ENCODE measurements at regions not wholly inside any gene's neighbourhood (a gene's known extent, or its start where the extent isn't known, plus 50 kb on each side); places are given as distances from the start of the nearest gene placed in this dataset.

DNA sequence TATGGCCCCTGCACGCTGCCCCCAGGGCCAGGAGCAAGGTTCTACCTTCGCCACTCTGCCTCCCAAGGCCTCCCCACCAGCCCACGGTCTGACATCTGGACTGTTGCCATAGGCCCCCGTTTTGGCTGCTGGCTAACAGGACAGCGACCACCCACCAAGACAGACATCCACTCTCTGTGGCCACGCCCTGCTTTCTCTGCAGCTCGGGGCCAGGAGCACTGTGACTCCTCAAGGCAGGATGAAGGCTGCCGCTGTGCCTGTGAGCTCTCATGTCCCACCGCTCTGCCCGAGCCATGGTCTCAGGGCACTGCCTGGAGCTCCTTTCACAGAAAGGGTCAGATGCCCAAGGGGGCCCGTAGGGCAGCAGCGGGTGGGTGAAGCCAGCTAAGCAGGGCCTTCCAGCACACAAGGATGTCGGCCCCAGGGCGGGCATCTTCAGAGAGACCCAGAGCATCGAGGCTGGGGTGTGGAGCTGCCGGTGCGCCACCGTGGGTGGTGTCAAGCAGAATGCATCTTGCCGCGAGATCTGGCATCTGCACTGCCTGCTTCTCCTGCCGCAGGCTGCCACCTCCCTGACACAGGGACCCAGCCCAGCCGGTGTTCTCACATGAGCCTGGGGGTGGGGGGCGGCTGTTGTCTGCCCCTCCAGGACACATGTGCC lies 92.2 kb upstream of the ADAMTS2 start:
- no peak for TF ChIP-seq GABPA (tag; conservative IDR thresholded peaks at IDR 0.05; ENCODE audit: low read depth)
- TF ChIP-seq HMG20B (CRISPR knock-in tag; IDR thresholded peaks at IDR 0.05) = no peak
- TF ChIP-seq PHF8 (IDR thresholded peaks at IDR 0.05; ENCODE audit: borderline replicate concordance, low read length) = no peak
- TF ChIP-seq, protein P1, sequence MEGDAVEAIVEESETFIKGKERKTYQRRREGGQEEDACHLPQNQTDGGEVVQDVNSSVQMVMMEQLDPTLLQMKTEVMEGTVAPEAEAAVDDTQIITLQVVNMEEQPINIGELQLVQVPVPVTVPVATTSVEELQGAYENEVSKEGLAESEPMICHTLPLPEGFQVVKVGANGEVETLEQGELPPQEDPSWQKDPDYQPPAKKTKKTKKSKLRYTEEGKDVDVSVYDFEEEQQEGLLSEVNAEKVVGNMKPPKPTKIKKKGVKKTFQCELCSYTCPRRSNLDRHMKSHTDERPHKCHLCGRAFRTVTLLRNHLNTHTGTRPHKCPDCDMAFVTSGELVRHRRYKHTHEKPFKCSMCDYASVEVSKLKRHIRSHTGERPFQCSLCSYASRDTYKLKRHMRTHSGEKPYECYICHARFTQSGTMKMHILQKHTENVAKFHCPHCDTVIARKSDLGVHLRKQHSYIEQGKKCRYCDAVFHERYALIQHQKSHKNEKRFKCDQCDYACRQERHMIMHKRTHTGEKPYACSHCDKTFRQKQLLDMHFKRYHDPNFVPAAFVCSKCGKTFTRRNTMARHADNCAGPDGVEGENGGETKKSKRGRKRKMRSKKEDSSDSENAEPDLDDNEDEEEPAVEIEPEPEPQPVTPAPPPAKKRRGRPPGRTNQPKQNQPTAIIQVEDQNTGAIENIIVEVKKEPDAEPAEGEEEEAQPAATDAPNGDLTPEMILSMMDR (IDR thresholded peaks at IDR 0.05 in 2 of 3, conservative IDR thresholded peaks at IDR 0.05 in 1 of 3; ENCODE audit: insufficient read depth in 2 of 3, low read depth in 1 of 3, low read length in 3 of 3) = no peak
- no peak for TF ChIP-seq RAD21 (CRISPR knock-in tag; conservative IDR thresholded peaks at IDR 0.05 in 1 of 2, IDR thresholded peaks at IDR 0.05 in 1 of 2)
- TF ChIP-seq SRSF1 (IDR thresholded peaks at IDR 0.05; ENCODE audit: low read depth, low read length) = no peak
- TF ChIP-seq TCF7L2 (IDR thresholded peaks at IDR 0.05; ENCODE audit: low read depth, low read length) = no peak

Data from K562 (cell line).